ENCODE measurements at regions not wholly inside any gene's neighbourhood (a gene's known extent, or its start where the extent isn't known, plus 50 kb on each side); places are given as distances from the start of the nearest gene placed in this dataset.

GRCh38 chr6:165990216-165990615 is 177.4 kb downstream of the TBXT start:
- no peak for DNase-seq (ENCODE audit: low spot score)
- in situ Hi-C loops (cut with HindIII; ENCODE audit: low sequenced_read_pairs), result no loop called here

- in situ Hi-C loops (cut with HindIII; ENCODE audit: low sequenced_read_pairs), result no loop called here
- DNase-seq (ENCODE audit: low spot score), result peak; percentile 59
Observed at GRCh38 chr6:165988757-165989456, 178.7 kb downstream of the TBXT start.

GRCh38 chr6:165988302-165988756 is 179.3 kb downstream of the TBXT start:
- in situ Hi-C loops (cut with HindIII; ENCODE audit: low sequenced_read_pairs), result no loop called here
- DNase-seq (ENCODE audit: low spot score), result no peak

- in situ Hi-C loops (cut with HindIII; ENCODE audit: low sequenced_read_pairs), result no loop called here
- DNase-seq (ENCODE audit: low spot score), result peak; percentile 96
Observed at GRCh38 chr6:165987483-165988301, 180.0 kb downstream of the TBXT start.

GRCh38 chr6:165986914-165987482 is 180.7 kb downstream of the TBXT start:
- in situ Hi-C loops (cut with HindIII; ENCODE audit: low sequenced_read_pairs), result no loop called here
- DNase-seq (ENCODE audit: low spot score), result peak; percentile 68

GRCh38 chr6:165986311-165986913 is 181.2 kb downstream of the TBXT start:
- peak; percentile 68 for DNase-seq (ENCODE audit: low spot score)
- in situ Hi-C loops (cut with HindIII; ENCODE audit: low sequenced_read_pairs), result no loop called here

GRCh38 chr6:165985806-165986299 is 181.8 kb downstream of the TBXT start:
- in situ Hi-C loops (cut with HindIII; ENCODE audit: low sequenced_read_pairs), result no loop called here
- no peak for DNase-seq (ENCODE audit: low spot score)

DNA sequence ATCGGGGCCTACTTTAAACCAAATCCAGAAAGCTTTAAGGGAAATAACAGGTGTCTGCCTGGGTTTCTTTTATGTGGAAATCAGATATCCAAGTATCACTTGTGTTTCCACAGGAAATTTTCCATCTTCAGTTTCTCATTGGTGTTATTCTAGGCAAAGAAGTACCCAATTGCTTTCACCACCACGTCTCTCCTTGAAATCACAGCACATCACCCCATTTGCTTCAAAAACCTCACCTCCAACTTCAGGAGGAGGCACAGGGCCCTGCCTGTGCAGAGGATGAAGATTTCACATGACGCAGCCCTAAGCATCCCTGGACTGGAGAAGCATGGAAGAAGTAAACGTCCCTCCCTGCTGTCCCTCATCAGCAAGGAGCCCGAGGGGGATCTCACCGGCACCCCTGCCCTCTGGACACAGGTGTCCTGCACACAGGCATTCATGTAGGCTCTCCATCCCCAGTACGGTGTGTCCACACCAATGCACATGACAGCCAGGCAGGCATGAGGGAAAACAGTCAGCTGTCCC is 182.3 kb downstream of the TBXT start:
- in situ Hi-C loops (cut with HindIII; ENCODE audit: low sequenced_read_pairs), result no loop called here
- DNase-seq (ENCODE audit: low spot score), result peak; percentile 78

DNA sequence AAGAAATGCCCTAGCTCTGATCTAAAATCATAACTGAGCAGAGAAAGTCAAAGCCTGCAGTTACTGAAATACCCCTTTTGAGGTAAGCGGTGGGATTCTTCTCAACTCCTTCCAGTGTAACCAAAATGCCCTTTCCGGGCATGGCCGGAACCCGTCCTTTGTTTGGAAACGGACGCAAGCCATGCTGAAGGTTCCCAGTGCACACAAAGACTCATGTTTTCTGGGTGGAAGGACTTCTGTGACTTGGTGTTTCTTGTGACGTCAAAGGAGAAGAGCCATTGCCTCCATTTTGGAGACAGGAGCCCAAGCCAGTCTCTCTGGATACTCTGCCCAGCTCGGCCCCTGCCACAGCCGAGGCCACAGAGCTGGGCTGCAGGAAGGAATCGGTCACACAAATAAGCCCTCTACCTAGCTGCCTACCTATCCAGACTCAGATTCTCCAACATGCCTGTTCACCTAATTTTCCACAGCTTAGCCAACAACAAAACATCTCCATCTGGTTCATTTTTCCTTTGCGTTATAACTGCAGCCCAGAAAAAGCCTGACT is 182.8 kb downstream of the TBXT start:
- no peak for DNase-seq (ENCODE audit: low spot score)
- in situ Hi-C loops (cut with HindIII; ENCODE audit: low sequenced_read_pairs), result no loop called here

- in situ Hi-C loops (cut with HindIII; ENCODE audit: low sequenced_read_pairs), result no loop called here
- DNase-seq (ENCODE audit: low spot score), result peak; percentile 52
Observed at GRCh38 chr6:165983112-165984072, 184.3 kb downstream of the TBXT start.

DNA sequence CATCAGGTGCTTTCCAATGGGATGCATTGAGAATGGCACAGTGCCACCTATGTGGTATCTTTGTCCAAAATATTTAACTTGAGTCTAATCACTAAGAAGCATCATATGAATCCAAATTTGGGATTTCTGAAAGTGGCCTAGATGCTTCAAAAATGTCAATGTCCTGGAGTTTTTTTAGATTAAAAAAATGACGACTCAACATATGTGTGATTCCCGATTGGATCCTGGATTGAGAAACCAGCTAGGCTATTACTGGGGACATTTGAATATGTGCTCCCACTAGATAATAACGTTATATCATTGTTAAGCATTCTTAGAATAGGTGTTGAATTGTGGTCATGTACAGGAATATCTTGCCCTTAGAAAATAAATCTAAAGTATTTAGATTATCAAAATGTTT is 189.2 kb downstream of the TBXT start:
- in situ Hi-C loops (cut with HindIII; ENCODE audit: low sequenced_read_pairs), result no loop called here

GRCh38 chr6:165976684-165977083 is 191.0 kb downstream of the TBXT start:
- no peak for DNase-seq (ENCODE audit: low spot score)
- in situ Hi-C loops (cut with HindIII; ENCODE audit: low sequenced_read_pairs), result no loop called here

More for the DNA sequence above, 189.2 kb downstream of the TBXT start:
- no peak for DNase-seq (ENCODE audit: low spot score)

DNA sequence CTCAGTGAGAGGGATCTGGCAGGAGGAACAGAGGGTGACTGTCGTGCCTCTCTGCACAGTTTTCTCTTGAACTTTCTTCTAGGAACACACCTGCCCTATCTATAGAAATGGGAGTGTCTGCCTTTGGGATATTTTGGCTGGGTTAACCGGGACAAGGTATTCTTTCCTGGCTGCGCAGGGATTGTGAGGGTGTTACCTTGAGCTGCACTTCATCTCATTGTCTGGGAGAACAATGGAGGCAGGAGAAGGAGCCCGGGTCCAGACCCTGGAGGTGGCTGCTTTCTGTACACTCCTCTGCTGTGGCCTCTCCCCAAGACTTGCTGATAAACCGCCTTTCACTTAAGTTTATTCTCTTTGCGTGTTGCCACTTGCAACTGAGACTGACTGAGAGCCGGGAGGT is 192.8 kb downstream of the TBXT start:
- DNase-seq (ENCODE audit: low spot score), result no peak
- in situ Hi-C loops (cut with HindIII; ENCODE audit: low sequenced_read_pairs), result no loop called here

- in situ Hi-C loops (cut with HindIII; ENCODE audit: low sequenced_read_pairs), result no loop called here
- DNase-seq (ENCODE audit: low spot score), result no peak
Observed at GRCh38 chr6:165973473-165973872, 194.2 kb downstream of the TBXT start.

- DNase-seq (ENCODE audit: low spot score), result no peak
Observed at GRCh38 chr6:165972139-165972802, 195.4 kb downstream of the TBXT start.

GRCh38 chr6:165971202-165971601 is 196.4 kb downstream of the TBXT start:
- in situ Hi-C loops (cut with HindIII; ENCODE audit: low sequenced_read_pairs), result no loop called here
- no peak for DNase-seq (ENCODE audit: low spot score)

More at GRCh38 chr6:165972139-165972802, 195.4 kb downstream of the TBXT start:
- in situ Hi-C loops (cut with HindIII; ENCODE audit: low sequenced_read_pairs), result no loop called here

DNA sequence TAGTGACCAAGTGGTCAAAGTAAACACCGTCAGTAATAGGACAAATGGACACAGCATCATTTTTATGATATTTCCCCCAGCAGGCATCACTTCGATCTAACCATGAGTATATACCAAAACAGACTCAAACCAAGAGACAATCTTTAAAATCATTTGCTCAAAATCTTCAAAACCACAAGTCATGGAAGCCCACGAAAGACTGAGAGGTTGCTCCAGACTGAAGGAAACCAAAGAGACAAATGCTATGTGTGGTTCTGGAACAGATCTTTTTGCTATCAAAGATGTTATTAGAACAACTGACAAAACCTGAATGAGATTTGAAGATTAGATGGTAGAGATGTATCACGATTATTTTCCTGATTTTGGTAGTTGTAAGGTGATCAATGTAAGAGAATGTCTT is 197.7 kb downstream of the TBXT start:
- no peak for DNase-seq (ENCODE audit: low spot score)
- in situ Hi-C loops (cut with HindIII; ENCODE audit: low sequenced_read_pairs), result no loop called here

GRCh38 chr6:165969184-165969583 is 198.5 kb downstream of the TBXT start:
- in situ Hi-C loops (cut with HindIII; ENCODE audit: low sequenced_read_pairs), result no loop called here

More at GRCh38 chr6:165969184-165969583, 198.5 kb downstream of the TBXT start:
- no peak for DNase-seq (ENCODE audit: low spot score)

Measured in G401 (cell line).